NCI-H2107 treated with DMSO at 0.1 percent for 48 hours (cell line): ENCODE measurements at regions not wholly inside any gene's neighbourhood (a gene's known extent, or its start where the extent isn't known, plus 50 kb on each side); places are given as distances from the start of the nearest gene placed in this dataset.
A peak's percentile ranks its signal among the peaks of the same experiment; 100 is the strongest.

ENCODE experiments used
- DNase-seq: peaks from one replicate; lab custom pipeline; 2025; ENCODE audit not compliant: unreplicated experiment; lab: John Stamatoyannopoulos, UW

GRCh38 chr18:6465281-6465680 is 50.6 kb upstream of the L3MBTL4 start:
- no peak for DNase-seq

- DNase-seq: no peak
Measured at GRCh38 chr18:6476190-6476589, 61.5 kb upstream of the L3MBTL4 start.

GRCh38 chr18:6476880-6477279 is 62.2 kb upstream of the L3MBTL4 start:
- no peak for DNase-seq

GRCh38 chr18:6478121-6478520 is 63.4 kb upstream of the L3MBTL4 start:
- DNase-seq: no peak

- no peak for DNase-seq
Measured at GRCh38 chr18:6479699-6480098, 65.0 kb upstream of the L3MBTL4 start.

GRCh38 chr18:6482198-6482977 is 67.7 kb upstream of the L3MBTL4 start:
- DNase-seq: peak; percentile 21

GRCh38 chr18:6484659-6485058 is 69.9 kb upstream of the L3MBTL4 start:
- no peak for DNase-seq

GRCh38 chr18:6486313-6486712 is 71.6 kb upstream of the L3MBTL4 start:
- no peak for DNase-seq

- no peak for DNase-seq
Measured at GRCh38 chr18:6486764-6487426, 72.2 kb upstream of the L3MBTL4 start.

- DNase-seq: no peak
Measured at GRCh38 chr18:6487968-6488367, 73.3 kb upstream of the L3MBTL4 start.

- DNase-seq: no peak
Measured at GRCh38 chr18:6488956-6489355, 74.2 kb upstream of the L3MBTL4 start.

- no peak for DNase-seq
Measured at GRCh38 chr18:6489977-6490376, 75.3 kb upstream of the L3MBTL4 start.

- DNase-seq: no peak
Measured at GRCh38 chr18:6493194-6493593, 78.5 kb upstream of the L3MBTL4 start.

- no peak for DNase-seq
Measured at GRCh38 chr18:6495536-6495935, 80.8 kb upstream of the L3MBTL4 start.

- DNase-seq: no peak
Measured at GRCh38 chr18:6497543-6497942, 82.8 kb upstream of the L3MBTL4 start.

- no peak for DNase-seq
Measured at GRCh38 chr18:6498289-6498856, 83.7 kb upstream of the L3MBTL4 start.

GRCh38 chr18:6504605-6505497 is 90.1 kb upstream of the L3MBTL4 start:
- no peak for DNase-seq

GRCh38 chr18:6505498-6505875 is 90.8 kb upstream of the L3MBTL4 start:
- DNase-seq: no peak

GRCh38 chr18:6509417-6509816 is 94.7 kb upstream of the L3MBTL4 start:
- no peak for DNase-seq

GRCh38 chr18:6509832-6510231 is 95.1 kb upstream of the L3MBTL4 start:
- DNase-seq: no peak

GRCh38 chr18:6520901-6521300 is 106.2 kb upstream of the L3MBTL4 start:
- DNase-seq: no peak
